HG03280 (cell line): ENCODE measurements at regions not wholly inside any gene's neighbourhood (a gene's known extent, or its start where the extent isn't known, plus 50 kb on each side); places are given as distances from the start of the nearest gene placed in this dataset.
A peak's percentile ranks its signal among the peaks of the same experiment; 100 is the strongest.

ENCODE experiments used
- ATAC-seq: cut with Tn5 transposase; IDR thresholded peaks from one replicate; pipeline ENCODE4 v1.9.1; 2021; ENCODE audit warnings: mild to moderate bottlenecking, moderate library complexity; ENCODE audit not compliant: unreplicated experiment

GRCh38 chrX:113539599-113540356, 699.1 kb upstream of the AMOT start:
- no peak for ATAC-seq

- ATAC-seq = no peak
Observed at GRCh38 chrX:113529426-113530013, 688.9 kb upstream of the AMOT start.

- peak; percentile 99 for ATAC-seq
Observed at GRCh38 chrX:113522814-113523213, 682.2 kb upstream of the AMOT start.

- ATAC-seq = no peak
Observed at GRCh38 chrX:113514906-113515305, 674.3 kb upstream of the AMOT start.

- no peak for ATAC-seq
Observed at GRCh38 chrX:113512700-113513395, 672.2 kb upstream of the AMOT start.

- ATAC-seq = no peak
Observed at GRCh38 chrX:113510586-113510985, 670.0 kb upstream of the AMOT start.

GRCh38 chrX:113492895-113493294, 652.3 kb upstream of the AMOT start:
- no peak for ATAC-seq

- ATAC-seq = peak; percentile 80
Observed at GRCh38 chrX:113473418-113473817, 632.8 kb upstream of the AMOT start.

GRCh38 chrX:113473015-113473414, 632.4 kb upstream of the AMOT start:
- peak; percentile 55 for ATAC-seq

- no peak for ATAC-seq
Observed at GRCh38 chrX:113470166-113470565, 629.5 kb upstream of the AMOT start.

- no peak for ATAC-seq
Observed at GRCh38 chrX:113457719-113458118, 617.1 kb upstream of the AMOT start.

GRCh38 chrX:113455582-113455981, 615.0 kb upstream of the AMOT start:
- no peak for ATAC-seq

GRCh38 chrX:113429011-113429410, 588.4 kb upstream of the AMOT start:
- ATAC-seq = no peak

GRCh38 chrX:113422323-113422722, 581.7 kb upstream of the AMOT start:
- no peak for ATAC-seq

GRCh38 chrX:113421432-113421831, 580.8 kb upstream of the AMOT start:
- no peak for ATAC-seq

- no peak for ATAC-seq
Observed at GRCh38 chrX:113412106-113412505, 571.5 kb upstream of the AMOT start.

- no peak for ATAC-seq
Observed at GRCh38 chrX:113408843-113409242, 568.2 kb upstream of the AMOT start.

- no peak for ATAC-seq
Observed at GRCh38 chrX:113400193-113400704, 559.6 kb upstream of the AMOT start.

GRCh38 chrX:113399506-113400192, 559.0 kb upstream of the AMOT start:
- no peak for ATAC-seq

- no peak for ATAC-seq
Observed at GRCh38 chrX:113392355-113392754, 551.7 kb upstream of the AMOT start.

- ATAC-seq = no peak
Observed at GRCh38 chrX:113391875-113392274, 551.2 kb upstream of the AMOT start.
